GM23338 (cell line): ENCODE measurements at regions not wholly inside any gene's neighbourhood (a gene's known extent, or its start where the extent isn't known, plus 50 kb on each side); places are given as distances from the start of the nearest gene placed in this dataset.

Source experiments
- ATAC-seq: fragments of 200-7000 bp; cut with Tn5 transposase; 3 replicates; pipeline ENCODE4 v1.9.1; 2020
- DNase-seq: peaks from one replicate; pipeline ENCODE4 v3.0.0-alpha.2; 2015; ENCODE audit warnings: low spot score
- H2AFZ ChIP-seq: fragments of 200-600 bp; sonication (generic); 2 replicates; pipeline ENCODE4 v1.8.0; 2016; ENCODE audit warnings: antibody characterized with exemption, mild to moderate bottlenecking, moderate library complexity
- H3F3A ChIP-seq: fragments of 200-600 bp; sonication (generic); replicated peaks from 2 replicates; pipeline ENCODE4 v1.8.0; 2017; ENCODE audit warnings: antibody characterized with exemption, mixed run types, low read depth
- H3K27ac ChIP-seq: fragments of 200-600 bp; sonication (generic); 2 replicates; pipeline ENCODE4 v1.6.1; 2016; ENCODE audit warnings: low read depth
- H3K27me3 ChIP-seq: fragments of 200-600 bp; sonication (generic); 2 replicates; pipeline ENCODE4 v1.8.0; 2016; ENCODE audit warnings: mild to moderate bottlenecking, mixed run types, moderate library complexity; ENCODE audit not compliant: insufficient read depth
- H3K36me3 ChIP-seq: fragments of 200-600 bp; sonication (generic); 2 replicates; pipeline ENCODE4 v1.8.0; 2016; ENCODE audit warnings: mild to moderate bottlenecking; ENCODE audit not compliant: insufficient read depth
- H3K4me1 ChIP-seq: fragments of 200-600 bp; sonication (generic); 2 replicates; pipeline ENCODE4 v1.8.0; 2016; ENCODE audit warnings: mild to moderate bottlenecking, moderate library complexity; ENCODE audit not compliant: insufficient read depth
- H3K4me2 ChIP-seq: fragments of 200-600 bp; sonication (generic); 2 replicates; pipeline ENCODE4 v1.7.1; 2017; ENCODE audit warnings: mixed run types
- H3K4me3 ChIP-seq: fragments of 200-600 bp; sonication (generic); 2 replicates; pipeline ENCODE4 v1.6.1; 2016; ENCODE audit warnings: mixed run types
- H3K79me2 ChIP-seq: fragments of 200-600 bp; sonication (generic); replicated peaks from 2 replicates; pipeline ENCODE4 v1.8.0; 2017; ENCODE audit warnings: mild to moderate bottlenecking; ENCODE audit not compliant: insufficient read depth
- H3K9me2 ChIP-seq: fragments of 200-600 bp; sonication (generic); 2 replicates; pipeline ENCODE4 v1.8.0; 2017; ENCODE audit not compliant: insufficient read depth
- H4K20me1 ChIP-seq: fragments of 200-600 bp; sonication (generic); replicated peaks from 2 replicates; pipeline ENCODE4 v1.8.0; 2017; ENCODE audit warnings: mild to moderate bottlenecking; ENCODE audit not compliant: insufficient read depth
- H3K27ac Mint-ChIP-seq: 2 replicates; pipeline ENCODE4 v1.8.0; 2020; ENCODE audit warnings: inconsistent platforms, mild to moderate bottlenecking, moderate library complexity, mixed read lengths
- H3K27me3 Mint-ChIP-seq: 3 replicates; pipeline ENCODE4 v1.8.0; 2022; ENCODE audit warnings: low read depth, mild to moderate bottlenecking, moderate library complexity, mixed read lengths, inconsistent platforms; ENCODE audit not compliant: insufficient read depth, poor library complexity
- H3K36me3 Mint-ChIP-seq: 3 replicates; pipeline ENCODE4 v1.8.0; 2021; ENCODE audit warnings: low read depth, mild to moderate bottlenecking, inconsistent platforms, moderate library complexity, mixed read lengths
- H3K4me1 Mint-ChIP-seq: 3 replicates; pipeline ENCODE4 v1.8.0; 2020; ENCODE audit warnings: mild to moderate bottlenecking, inconsistent platforms, mixed read lengths
- H3K4me3 Mint-ChIP-seq: 3 replicates; pipeline ENCODE4 v1.8.0; 2021; ENCODE audit warnings: moderate library complexity, mild to moderate bottlenecking, inconsistent platforms, mixed read lengths
- H3K9me3 Mint-ChIP-seq: 3 replicates; pipeline ENCODE4 v1.8.0; 2020; ENCODE audit warnings: moderate library complexity, mild to moderate bottlenecking, inconsistent platforms, mixed read lengths
- CREB1 ChIP-seq: fragments of 250-450 bp; sonication (Bioruptor Pico); IDR thresholded peaks from 2 replicates; pipeline ENCODE4 v1.5.0; 2020; ENCODE audit warnings: low read depth, mild to moderate bottlenecking, moderate library complexity
- CTCF ChIP-seq, 2 experiments: fragments of 200-600 bp in 1 of 2; sonication (generic) in 1 of 2; conservative IDR thresholded peaks; 2 replicates each; pipeline versions ENCODE4 v1.5.1 to v1.6.1; 2016 to 2017; ENCODE audit warnings: antibody characterized with exemption in 2 of 2, low read depth in 2 of 2, mild to moderate bottlenecking in 2 of 2, moderate library complexity in 1 of 2
- EZH2 ChIP-seq: fragments of 200-600 bp; sonication (generic); IDR thresholded peaks from one replicate; pipeline ENCODE4 v1.8.0; 2017; ENCODE audit warnings: antibody characterized with exemption, mild to moderate bottlenecking, low read depth; ENCODE audit not compliant: unreplicated experiment
- EZH2phosphoT487 ChIP-seq: fragments of 200-600 bp; sonication (generic); IDR thresholded peaks from one replicate; pipeline ENCODE4 v1.8.1; 2018; ENCODE audit warnings: antibody characterized with exemption; ENCODE audit not compliant: unreplicated experiment
- JUNB ChIP-seq: IDR thresholded peaks from one replicate; pipeline ENCODE4 v1.6.1; 2016; ENCODE audit warnings: antibody characterized with exemption; ENCODE audit not compliant: unreplicated experiment
- NANOG ChIP-seq: IDR thresholded peaks from 2 replicates; pipeline ENCODE4 v1.6.1; 2016; ENCODE audit warnings: antibody characterized with exemption, borderline replicate concordance
- POLR2AphosphoS5 ChIP-seq: IDR thresholded peaks from 2 replicates; pipeline ENCODE4 v1.6.1; 2016; ENCODE audit warnings: antibody characterized with exemption, low read depth
- REST ChIP-seq: IDR thresholded peaks from one replicate; pipeline ENCODE4 v1.6.1; 2018; ENCODE audit warnings: antibody characterized with exemption; ENCODE audit not compliant: unreplicated experiment
- STAT1 ChIP-seq: IDR thresholded peaks from one replicate; pipeline ENCODE4 v1.6.1; 2016; ENCODE audit warnings: antibody characterized with exemption; ENCODE audit not compliant: unreplicated experiment
- ZNF331 ChIP-seq: fragments of 250-450 bp; sonication (Bioruptor Pico); IDR thresholded peaks from 2 replicates; pipeline ENCODE4 v1.5.0; 2020; ENCODE audit warnings: low read depth, mild to moderate bottlenecking, moderate library complexity
- TF ChIP-seq, protein P1 (sequence below): fragments of 250-450 bp; sonication (Bioruptor Pico); IDR thresholded peaks from 2 replicates; pipeline ENCODE4 v1.5.0; 2020; ENCODE audit warnings: mild to moderate bottlenecking, moderate library complexity

DNA sequence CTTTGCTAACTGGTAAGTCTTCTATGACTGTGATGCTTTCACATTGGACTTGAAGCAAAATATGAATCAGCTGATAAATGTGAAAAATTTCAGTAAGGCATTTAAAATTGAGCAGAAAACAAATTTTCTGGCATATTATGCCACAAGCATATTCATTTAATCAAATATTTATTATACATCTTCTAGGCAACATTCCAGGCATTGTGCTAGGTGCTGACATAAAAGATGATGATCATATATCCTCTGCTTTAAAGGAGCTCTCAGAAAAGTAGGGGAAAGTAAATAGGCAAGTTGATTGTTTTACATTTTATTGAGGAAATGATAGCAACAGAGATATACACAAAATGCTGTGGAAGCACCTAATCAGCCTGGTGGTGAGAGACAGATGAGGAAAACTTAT, 248.9 kb downstream of the SLC16A7 start:
- H3K9me3 Mint-ChIP-seq: no peaks in the 10 kb centered on the region; the same call in 2 of the 3 replicates
- Histone ChIP-seq H3K79me2 (no peaks in the 10 kb centered on the region), H3K36me3 (no peaks in the 10 kb centered on the region), H4K20me1 (no peaks in the 10 kb centered on the region), H3K27ac (no peak overlapping the region), H3K4me3 (no peak overlapping the region), H3F3A (no peaks in the 10 kb centered on the region), H2AFZ (no peak overlapping the region), H3K4me1 (peaks cover 28% of the 10 kb centered on the region), H3K9me2 (peaks cover 5% of the 10 kb centered on the region), H3K4me2 (no peak overlapping the region; the same call in 1 of the 2 replicates), H3K27me3 (no peaks in the 10 kb centered on the region)
- H3K4me3 Mint-ChIP-seq: no peak overlapping the region
- no peak for DNase-seq
- H3K27ac Mint-ChIP-seq: peak overlapping the region; percentile 63; the same call in 1 of the 2 replicates
- no peaks in the 10 kb centered on the region for H3K36me3 Mint-ChIP-seq
- TF ChIP-seq NANOG (no peak), STAT1 (no peak), CREB1 (no peak), CTCF (conservative IDR thresholded peaks at IDR 0.05; ENCODE audit: low read depth in 2 of 2) (no peak), POLR2AphosphoS5 (no peak), ZNF331 (CRISPR knock-in tag) (no peak), JUNB (no peak), EZH2 (no peak), EZH2phosphoT487 (no peak), REST (no peak)
- TF ChIP-seq, protein P1, sequence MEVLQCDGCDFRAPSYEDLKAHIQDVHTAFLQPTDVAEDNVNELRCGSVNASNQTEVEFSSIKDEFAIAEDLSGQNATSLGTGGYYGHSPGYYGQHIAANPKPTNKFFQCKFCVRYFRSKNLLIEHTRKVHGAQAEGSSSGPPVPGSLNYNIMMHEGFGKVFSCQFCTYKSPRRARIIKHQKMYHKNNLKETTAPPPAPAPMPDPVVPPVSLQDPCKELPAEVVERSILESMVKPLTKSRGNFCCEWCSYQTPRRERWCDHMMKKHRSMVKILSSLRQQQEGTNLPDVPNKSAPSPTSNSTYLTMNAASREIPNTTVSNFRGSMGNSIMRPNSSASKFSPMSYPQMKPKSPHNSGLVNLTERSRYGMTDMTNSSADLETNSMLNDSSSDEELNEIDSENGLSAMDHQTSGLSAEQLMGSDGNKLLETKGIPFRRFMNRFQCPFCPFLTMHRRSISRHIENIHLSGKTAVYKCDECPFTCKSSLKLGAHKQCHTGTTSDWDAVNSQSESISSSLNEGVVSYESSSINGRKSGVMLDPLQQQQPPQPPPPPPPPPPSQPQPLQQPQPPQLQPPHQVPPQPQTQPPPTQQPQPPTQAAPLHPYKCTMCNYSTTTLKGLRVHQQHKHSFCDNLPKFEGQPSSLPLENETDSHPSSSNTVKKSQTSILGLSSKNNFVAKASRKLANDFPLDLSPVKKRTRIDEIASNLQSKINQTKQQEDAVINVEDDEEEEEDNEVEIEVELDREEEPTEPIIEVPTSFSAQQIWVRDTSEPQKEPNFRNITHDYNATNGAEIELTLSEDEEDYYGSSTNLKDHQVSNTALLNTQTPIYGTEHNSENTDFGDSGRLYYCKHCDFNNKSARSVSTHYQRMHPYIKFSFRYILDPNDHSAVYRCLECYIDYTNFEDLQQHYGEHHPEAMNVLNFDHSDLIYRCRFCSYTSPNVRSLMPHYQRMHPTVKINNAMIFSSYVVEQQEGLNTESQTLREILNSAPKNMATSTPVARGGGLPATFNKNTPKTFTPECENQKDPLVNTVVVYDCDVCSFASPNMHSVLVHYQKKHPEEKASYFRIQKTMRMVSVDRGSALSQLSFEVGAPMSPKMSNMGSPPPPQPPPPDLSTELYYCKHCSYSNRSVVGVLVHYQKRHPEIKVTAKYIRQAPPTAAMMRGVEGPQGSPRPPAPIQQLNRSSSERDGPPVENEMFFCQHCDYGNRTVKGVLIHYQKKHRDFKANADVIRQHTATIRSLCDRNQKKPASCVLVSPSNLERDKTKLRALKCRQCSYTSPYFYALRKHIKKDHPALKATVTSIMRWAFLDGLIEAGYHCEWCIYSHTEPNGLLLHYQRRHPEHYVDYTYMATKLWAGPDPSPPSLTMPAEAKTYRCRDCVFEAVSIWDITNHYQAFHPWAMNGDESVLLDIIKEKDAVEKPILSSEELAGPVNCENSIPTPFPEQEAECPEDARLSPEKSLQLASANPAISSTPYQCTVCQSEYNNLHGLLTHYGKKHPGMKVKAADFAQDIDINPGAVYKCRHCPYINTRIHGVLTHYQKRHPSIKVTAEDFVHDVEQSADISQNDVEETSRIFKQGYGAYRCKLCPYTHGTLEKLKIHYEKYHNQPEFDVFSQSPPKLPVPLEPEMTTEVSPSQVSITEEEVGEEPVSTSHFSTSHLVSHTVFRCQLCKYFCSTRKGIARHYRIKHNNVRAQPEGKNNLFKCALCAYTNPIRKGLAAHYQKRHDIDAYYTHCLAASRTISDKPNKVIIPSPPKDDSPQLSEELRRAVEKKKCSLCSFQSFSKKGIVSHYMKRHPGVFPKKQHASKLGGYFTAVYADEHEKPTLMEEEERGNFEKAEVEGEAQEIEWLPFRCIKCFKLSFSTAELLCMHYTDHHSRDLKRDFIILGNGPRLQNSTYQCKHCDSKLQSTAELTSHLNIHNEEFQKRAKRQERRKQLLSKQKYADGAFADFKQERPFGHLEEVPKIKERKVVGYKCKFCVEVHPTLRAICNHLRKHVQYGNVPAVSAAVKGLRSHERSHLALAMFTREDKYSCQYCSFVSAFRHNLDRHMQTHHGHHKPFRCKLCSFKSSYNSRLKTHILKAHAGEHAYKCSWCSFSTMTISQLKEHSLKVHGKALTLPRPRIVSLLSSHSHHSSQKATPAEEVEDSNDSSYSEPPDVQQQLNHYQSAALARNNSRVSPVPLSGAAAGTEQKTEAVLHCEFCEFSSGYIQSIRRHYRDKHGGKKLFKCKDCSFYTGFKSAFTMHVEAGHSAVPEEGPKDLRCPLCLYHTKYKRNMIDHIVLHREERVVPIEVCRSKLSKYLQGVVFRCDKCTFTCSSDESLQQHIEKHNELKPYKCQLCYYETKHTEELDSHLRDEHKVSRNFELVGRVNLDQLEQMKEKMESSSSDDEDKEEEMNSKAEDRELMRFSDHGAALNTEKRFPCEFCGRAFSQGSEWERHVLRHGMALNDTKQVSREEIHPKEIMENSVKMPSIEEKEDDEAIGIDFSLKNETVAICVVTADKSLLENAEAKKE (CRISPR knock-in tag): no peak
- ATAC-seq: no peak
- no peaks in the 10 kb centered on the region for H3K27me3 Mint-ChIP-seq
- H3K4me1 Mint-ChIP-seq: peaks cover 37% of the 10 kb centered on the region
